Lower lobe of right lung (tissue), 2 donors: ENCODE measurements at regions not wholly inside any gene's neighbourhood (a gene's known extent, or its start where the extent isn't known, plus 50 kb on each side); places are given as distances from the start of the nearest gene placed in this dataset.

Experiments
- ATAC-seq, 2 donors: fragments of 200-7000 bp; cut with Tn5 transposase; one replicate each; pipeline ENCODE4 v1.9.1; 2020 to 2022; ENCODE audit warnings: mild to moderate bottlenecking in 2 of 2, moderate library complexity in 2 of 2
- DNase-seq: peaks from one replicate; pipeline ENCODE4 v3.0.0-alpha.2; 2020
- H3K27ac ChIP-seq: fragments of 200-600 bp; one replicate; pipeline ENCODE4 v1.8.0; 2022
- H3K27me3 ChIP-seq: fragments of 200-600 bp; one replicate; pipeline ENCODE4 v1.8.0; 2022; ENCODE audit warnings: low read depth
- H3K36me3 ChIP-seq: fragments of 200-600 bp; one replicate; pipeline ENCODE4 v1.8.0; 2022; ENCODE audit warnings: mild to moderate bottlenecking
- H3K4me1 ChIP-seq: fragments of 200-600 bp; one replicate; pipeline ENCODE4 v1.8.0; 2022
- H3K4me3 ChIP-seq: fragments of 200-600 bp; one replicate; pipeline ENCODE4 v1.8.0; 2022; ENCODE audit warnings: mild to moderate bottlenecking
- H3K9me3 ChIP-seq: fragments of 200-600 bp; one replicate; pipeline ENCODE4 v1.8.0; 2022
- CTCF ChIP-seq: fragments of 200-600 bp; IDR thresholded peaks from one replicate; pipeline ENCODE4 v1.8.0; 2022; ENCODE audit warnings: antibody characterized with exemption, mild to moderate bottlenecking
- intact Hi-C: fragments of 100-400 bp; cut with DNase I; formaldehyde crosslinking; loops from one replicate; pipeline ENCODE4 v1.11.0; 2022
- donor health status: DM: no; HTN: yes; CAD: no; lungs with severe emphysema.

GRCh38 chr9:16045651-16046280 is 492.9 kb downstream of the CCDC171 start:
- no peaks in the 10 kb centered on the region for H3K4me1 ChIP-seq
- H3K27ac ChIP-seq, result no peak overlapping the region
- no peaks in the 10 kb centered on the region for H3K27me3 ChIP-seq
- intact Hi-C loops, result no loop called here
- ATAC-seq (no peak), DNase-seq (no peak)
- no peaks in the 10 kb centered on the region for H3K36me3 ChIP-seq
- no peak overlapping the region for H3K4me3 ChIP-seq
- TF ChIP-seq CTCF, result no peak
- H3K9me3 ChIP-seq, result no peaks in the 10 kb centered on the region

- ATAC-seq (no peak), DNase-seq (no peak)
- intact Hi-C loops, result no loop called here
- TF ChIP-seq CTCF, result no peak
- Histone ChIP-seq H3K9me3 (no peaks in the 10 kb centered on the region), H3K27ac (no peak overlapping the region), H3K4me3 (no peak overlapping the region), H3K36me3 (no peaks in the 10 kb centered on the region), H3K27me3 (no peaks in the 10 kb centered on the region), H3K4me1 (no peaks in the 10 kb centered on the region)
Measured at GRCh38 chr9:16046713-16047112, 493.9 kb downstream of the CCDC171 start.

GRCh38 chr9:16048129-16048528 is 495.3 kb downstream of the CCDC171 start:
- no peak for DNase-seq
- Histone ChIP-seq H3K27ac (no peak overlapping the region), H3K36me3 (no peaks in the 10 kb centered on the region), H3K4me1 (no peaks in the 10 kb centered on the region), H3K27me3 (no peaks in the 10 kb centered on the region), H3K4me3 (no peak overlapping the region), H3K9me3 (no peaks in the 10 kb centered on the region)
- no peak for TF ChIP-seq CTCF
- intact Hi-C loops, result no loop called here
- ATAC-seq, result no peak

- H3K27me3 ChIP-seq, result no peaks in the 10 kb centered on the region
- no peaks in the 10 kb centered on the region for H3K4me1 ChIP-seq
- TF ChIP-seq CTCF, result no peak
- H3K9me3 ChIP-seq, result no peaks in the 10 kb centered on the region
- H3K36me3 ChIP-seq, result no peaks in the 10 kb centered on the region
- intact Hi-C loops, result no loop called here
- ATAC-seq, result no peak
- no peak overlapping the region for H3K27ac ChIP-seq
- DNase-seq, result no peak
- no peak overlapping the region for H3K4me3 ChIP-seq
Measured at GRCh38 chr9:16052146-16052545, 499.3 kb downstream of the CCDC171 start.

- Histone ChIP-seq H3K27me3 (no peaks in the 10 kb centered on the region), H3K27ac (no peak overlapping the region), H3K9me3 (no peaks in the 10 kb centered on the region), H3K4me1 (no peaks in the 10 kb centered on the region), H3K36me3 (no peaks in the 10 kb centered on the region), H3K4me3 (no peak overlapping the region)
- no peak for TF ChIP-seq CTCF
- intact Hi-C loops, result no loop called here
- DNase-seq, result no peak
- no peak for ATAC-seq
Measured at GRCh38 chr9:16052757-16053530, 500.1 kb downstream of the CCDC171 start.
